Endothelial cell of umbilical vein (primary cell): ENCODE measurements at regions not wholly inside any gene's neighbourhood (a gene's known extent, or its start where the extent isn't known, plus 50 kb on each side); places are given as distances from the start of the nearest gene placed in this dataset.

ENCODE experiments used
- CTCF ChIP-seq, 2 donors: IDR thresholded peaks; 1 replicate in 1 of 2; 2 replicates in 1 of 2; pipeline ENCODE4 v1.5.1; 2011; ENCODE audit warnings: low read length in 2 of 2, mild to moderate bottlenecking in 2 of 2, moderate library complexity in 2 of 2, control low read depth in 1 of 2, inconsistent platforms in 1 of 2, low read depth in 1 of 2; ENCODE audit not compliant: insufficient read depth in 1 of 2; ENCODE audit errors: extremely low read depth in 1 of 2
- POLR2A ChIP-seq: IDR thresholded peaks from 2 replicates; pipeline ENCODE4 v1.6.1; 2012; ENCODE audit warnings: low read depth, mild to moderate bottlenecking, control low read depth, low read length
- POLR2AphosphoS5 ChIP-seq: IDR thresholded peaks from 2 replicates; pipeline ENCODE4 v1.6.1; 2012; ENCODE audit warnings: low read depth, mild to moderate bottlenecking, control low read depth, low read length, moderate library complexity; ENCODE audit not compliant: insufficient read depth

GRCh38 chr2:37790019-37790418 lies 118.6 kb upstream of the CDC42EP3 start:
- TF ChIP-seq POLR2AphosphoS5 (no peak), CTCF (IDR thresholded peaks at IDR 0.05; ENCODE audit: extremely low read depth in 1 of 2, insufficient read depth in 1 of 2, low read depth in 1 of 2, low read length in 2 of 2) (no peak), POLR2A (no peak)
